ENCODE measurements at regions not wholly inside any gene's neighbourhood (a gene's known extent, or its start where the extent isn't known, plus 50 kb on each side); places are given as distances from the start of the nearest gene placed in this dataset.

- intact Hi-C loops (cut with micrococcal nuclease) = no loop called here
- Mint-ChIP-seq H3K27me3 (no peaks in the 10 kb centered on the region), H3K4me1 (no peaks in the 10 kb centered on the region), H3K4me3 (no peak overlapping the region), H3K9me3 (no peaks in the 10 kb centered on the region), H3K27ac (no peak overlapping the region), H3K36me3 (ENCODE audit: low read depth) (no peaks in the 10 kb centered on the region)
- DNase-seq = no peak
Measured at GRCh38 chr12:13718271-13718670, 263.1 kb downstream of the GRIN2B start.

- Mint-ChIP-seq H3K36me3 (ENCODE audit: low read depth) (no peaks in the 10 kb centered on the region), H3K27ac (no peak overlapping the region), H3K9me3 (no peaks in the 10 kb centered on the region), H3K4me3 (no peak overlapping the region), H3K4me1 (no peaks in the 10 kb centered on the region), H3K27me3 (no peaks in the 10 kb centered on the region)
- intact Hi-C loops (cut with micrococcal nuclease) = no loop called here
- no peak for DNase-seq
Measured at GRCh38 chr12:13716119-13716518, 265.3 kb downstream of the GRIN2B start.

- Mint-ChIP-seq H3K27me3 (no peaks in the 10 kb centered on the region), H3K4me1 (no peaks in the 10 kb centered on the region), H3K36me3 (ENCODE audit: low read depth) (no peaks in the 10 kb centered on the region), H3K27ac (no peak overlapping the region), H3K9me3 (no peaks in the 10 kb centered on the region), H3K4me3 (no peak overlapping the region)
- intact Hi-C loops (cut with micrococcal nuclease) = no loop called here
- DNase-seq = no peak
Measured at GRCh38 chr12:13713556-13714410, 267.6 kb downstream of the GRIN2B start.

- Mint-ChIP-seq H3K36me3 (ENCODE audit: low read depth) (no peaks in the 10 kb centered on the region), H3K4me3 (no peak overlapping the region), H3K4me1 (no peaks in the 10 kb centered on the region), H3K9me3 (no peaks in the 10 kb centered on the region), H3K27me3 (no peaks in the 10 kb centered on the region), H3K27ac (no peak overlapping the region)
- DNase-seq = no peak
- intact Hi-C loops (cut with micrococcal nuclease) = no loop called here
Measured at GRCh38 chr12:13707829-13708228, 273.6 kb downstream of the GRIN2B start.

- DNase-seq = no peak
- H3K27me3 Mint-ChIP-seq = no peaks in the 10 kb centered on the region
- H3K36me3 Mint-ChIP-seq (ENCODE audit: low read depth) = no peaks in the 10 kb centered on the region
- no peaks in the 10 kb centered on the region for H3K4me1 Mint-ChIP-seq
- intact Hi-C loops (cut with micrococcal nuclease) = no loop called here
- H3K27ac Mint-ChIP-seq = no peak overlapping the region
- no peak overlapping the region for H3K4me3 Mint-ChIP-seq
- no peaks in the 10 kb centered on the region for H3K9me3 Mint-ChIP-seq
Measured at GRCh38 chr12:13702381-13702780, 279.0 kb downstream of the GRIN2B start.

GRCh38 chr12:13701502-13701901, 279.9 kb downstream of the GRIN2B start:
- Mint-ChIP-seq H3K4me3 (no peak overlapping the region), H3K36me3 (ENCODE audit: low read depth) (no peaks in the 10 kb centered on the region), H3K27ac (no peak overlapping the region), H3K4me1 (no peaks in the 10 kb centered on the region), H3K9me3 (no peaks in the 10 kb centered on the region), H3K27me3 (no peaks in the 10 kb centered on the region)
- intact Hi-C loops (cut with micrococcal nuclease) = no loop called here
- no peak for DNase-seq

GRCh38 chr12:13697973-13698372, 283.4 kb downstream of the GRIN2B start:
- H3K9me3 Mint-ChIP-seq = no peaks in the 10 kb centered on the region
- H3K4me3 Mint-ChIP-seq = no peak overlapping the region
- no peaks in the 10 kb centered on the region for H3K4me1 Mint-ChIP-seq
- H3K27me3 Mint-ChIP-seq = no peaks in the 10 kb centered on the region
- no peaks in the 10 kb centered on the region for H3K36me3 Mint-ChIP-seq (ENCODE audit: low read depth)
- no peak overlapping the region for H3K27ac Mint-ChIP-seq
- no peak for DNase-seq
- intact Hi-C loops (cut with micrococcal nuclease) = no loop called here

- Mint-ChIP-seq H3K4me3 (no peak overlapping the region), H3K36me3 (ENCODE audit: low read depth) (no peaks in the 10 kb centered on the region), H3K9me3 (no peaks in the 10 kb centered on the region), H3K27ac (no peak overlapping the region), H3K4me1 (no peaks in the 10 kb centered on the region), H3K27me3 (no peaks in the 10 kb centered on the region)
- intact Hi-C loops (cut with micrococcal nuclease) = no loop called here
- DNase-seq = no peak
Measured at GRCh38 chr12:13695781-13696180, 285.6 kb downstream of the GRIN2B start.

GRCh38 chr12:13692332-13692731, 289.1 kb downstream of the GRIN2B start:
- intact Hi-C loops (cut with micrococcal nuclease) = no loop called here
- Mint-ChIP-seq H3K4me3 (no peak overlapping the region), H3K4me1 (no peaks in the 10 kb centered on the region), H3K27ac (no peak overlapping the region), H3K27me3 (no peaks in the 10 kb centered on the region), H3K9me3 (no peaks in the 10 kb centered on the region), H3K36me3 (ENCODE audit: low read depth) (no peaks in the 10 kb centered on the region)
- no peak for DNase-seq

- H3K27ac Mint-ChIP-seq = no peak overlapping the region
- H3K27me3 Mint-ChIP-seq = no peaks in the 10 kb centered on the region
- intact Hi-C loops (cut with micrococcal nuclease) = no loop called here
- DNase-seq = no peak
- H3K36me3 Mint-ChIP-seq (ENCODE audit: low read depth) = no peaks in the 10 kb centered on the region
- no peaks in the 10 kb centered on the region for H3K4me1 Mint-ChIP-seq
- no peaks in the 10 kb centered on the region for H3K9me3 Mint-ChIP-seq
- H3K4me3 Mint-ChIP-seq = no peak overlapping the region
Measured at GRCh38 chr12:13691598-13691997, 289.8 kb downstream of the GRIN2B start.

GRCh38 chr12:13687633-13688032, 293.8 kb downstream of the GRIN2B start:
- no peak overlapping the region for H3K27ac Mint-ChIP-seq
- no peaks in the 10 kb centered on the region for H3K36me3 Mint-ChIP-seq (ENCODE audit: low read depth)
- H3K4me3 Mint-ChIP-seq = no peak overlapping the region
- H3K9me3 Mint-ChIP-seq = no peaks in the 10 kb centered on the region
- intact Hi-C loops (cut with micrococcal nuclease) = no loop called here
- H3K4me1 Mint-ChIP-seq = no peaks in the 10 kb centered on the region
- no peak for DNase-seq
- no peaks in the 10 kb centered on the region for H3K27me3 Mint-ChIP-seq

GRCh38 chr12:13686260-13686659, 295.1 kb downstream of the GRIN2B start:
- intact Hi-C loops (cut with micrococcal nuclease) = no loop called here
- Mint-ChIP-seq H3K27me3 (no peaks in the 10 kb centered on the region), H3K9me3 (no peaks in the 10 kb centered on the region), H3K4me3 (no peak overlapping the region), H3K4me1 (no peaks in the 10 kb centered on the region), H3K36me3 (ENCODE audit: low read depth) (no peaks in the 10 kb centered on the region), H3K27ac (no peak overlapping the region)
- no peak for DNase-seq

- intact Hi-C loops (cut with micrococcal nuclease) = no loop called here
- Mint-ChIP-seq H3K36me3 (ENCODE audit: low read depth) (no peaks in the 10 kb centered on the region), H3K27ac (no peak overlapping the region), H3K4me3 (no peak overlapping the region), H3K4me1 (no peaks in the 10 kb centered on the region), H3K9me3 (no peaks in the 10 kb centered on the region), H3K27me3 (peaks cover 2% of the 10 kb centered on the region)
- no peak for DNase-seq
Measured at GRCh38 chr12:13680916-13681315, 300.5 kb downstream of the GRIN2B start.

- Mint-ChIP-seq H3K27ac (no peak overlapping the region), H3K9me3 (no peaks in the 10 kb centered on the region), H3K27me3 (peaks cover 2% of the 10 kb centered on the region), H3K4me3 (no peak overlapping the region), H3K4me1 (no peaks in the 10 kb centered on the region), H3K36me3 (ENCODE audit: low read depth) (no peaks in the 10 kb centered on the region)
- intact Hi-C loops (cut with micrococcal nuclease) = no loop called here
- DNase-seq = no peak
Measured at GRCh38 chr12:13676880-13677279, 304.5 kb downstream of the GRIN2B start.

GRCh38 chr12:13670285-13670866, 311.0 kb downstream of the GRIN2B start:
- peaks cover 2% of the 10 kb centered on the region for H3K27me3 Mint-ChIP-seq
- intact Hi-C loops (cut with micrococcal nuclease) = no loop called here
- no peak overlapping the region for H3K27ac Mint-ChIP-seq
- H3K4me1 Mint-ChIP-seq = no peaks in the 10 kb centered on the region
- no peak overlapping the region for H3K4me3 Mint-ChIP-seq
- no peak for DNase-seq
- H3K36me3 Mint-ChIP-seq (ENCODE audit: low read depth) = no peaks in the 10 kb centered on the region
- H3K9me3 Mint-ChIP-seq = no peaks in the 10 kb centered on the region

Data from activated CD4-positive, alpha-beta T cell treated with anti-CD3 and anti-CD28 coated beads, Interleukin-2, amount 10 ng/mL, durations not matched to agents 24 days and 14 days (primary cell).